SU-DHL-6 (cell line): ENCODE measurements at regions not wholly inside any gene's neighbourhood (a gene's known extent, or its start where the extent isn't known, plus 50 kb on each side); places are given as distances from the start of the nearest gene placed in this dataset.

Experiments used
- H2AFZ ChIP-seq: fragments of 200-600 bp; sonication (generic); 2 replicates; pipeline ENCODE4 v1.6.1; 2014; ENCODE audit warnings: low read depth, mild to moderate bottlenecking, moderate library complexity, mixed read lengths, antibody characterized with exemption, low read length; ENCODE audit not compliant: severe bottlenecking
- H3F3A ChIP-seq: fragments of 200-600 bp; shearing (Covaris generic); 2 replicates; pipeline ENCODE4 v1.6.0; 2016; ENCODE audit warnings: antibody characterized with exemption, mild to moderate bottlenecking; ENCODE audit not compliant: insufficient read depth
- H3K27ac ChIP-seq: fragments of 200-600 bp; sonication (generic); 2 replicates; pipeline ENCODE4 v1.5.1; 2016; ENCODE audit warnings: low read depth, mild to moderate bottlenecking, low read length, moderate library complexity, mixed read lengths
- H3K27me3 ChIP-seq: fragments of 200-600 bp; sonication (generic), shearing (Covaris generic); 2 replicates; pipeline ENCODE4 v1.6.0; 2014; ENCODE audit warnings: mild to moderate bottlenecking, low read length
- H3K36me3 ChIP-seq: fragments of 200-600 bp; sonication (generic); 2 replicates; pipeline ENCODE4 v1.6.1; 2014; ENCODE audit warnings: mild to moderate bottlenecking, low read length, mixed read lengths
- H3K4me2 ChIP-seq: fragments of 300-600, 200-600 bp; shearing (Covaris generic), sonication (generic); 2 replicates; pipeline ENCODE4 v1.6.0; 2014; ENCODE audit warnings: low read length, low read depth, mild to moderate bottlenecking; ENCODE audit not compliant: poor library complexity, severe bottlenecking
- H3K4me3 ChIP-seq: fragments of 200-600 bp; sonication (generic); 2 replicates; pipeline ENCODE4 v1.5.1; 2014; ENCODE audit warnings: antibody characterized with exemption, low read length, mild to moderate bottlenecking, mixed read lengths; ENCODE audit not compliant: insufficient read depth, poor library complexity, severe bottlenecking
- H3K79me2 ChIP-seq: fragments of 200-600 bp; sonication (generic); 2 replicates; pipeline ENCODE4 v1.6.1; 2014; ENCODE audit warnings: mild to moderate bottlenecking, low read length, moderate library complexity; ENCODE audit not compliant: insufficient read depth
- H3K9ac ChIP-seq: fragments of 200-600 bp; sonication (generic); 2 replicates; pipeline ENCODE4 v1.7.0; 2014; ENCODE audit warnings: mild to moderate bottlenecking, low read length
- H3K9me2 ChIP-seq: fragments of 200-600 bp; sonication (generic); replicated peaks from 2 replicates; pipeline ENCODE4 v1.6.1; 2014; ENCODE audit warnings: low read length; ENCODE audit not compliant: insufficient read depth
- H3K9me3 ChIP-seq: fragments of 200-600 bp; sonication (generic); 2 replicates; pipeline ENCODE4 v1.6.1; 2014; ENCODE audit warnings: low read length, mixed read lengths; ENCODE audit not compliant: insufficient read depth
- H4K20me1 ChIP-seq: fragments of 200-600 bp; sonication (generic); 2 replicates; pipeline ENCODE4 v1.6.1; 2014; ENCODE audit warnings: low read depth, mild to moderate bottlenecking, antibody characterized with exemption, low read length, moderate library complexity, mixed read lengths
- EZH2phosphoT487 ChIP-seq: fragments of 200-600 bp; sonication (generic), shearing (Covaris generic); conservative IDR thresholded peaks from 2 replicates; pipeline ENCODE4 v1.6.1; 2018; ENCODE audit warnings: mild to moderate bottlenecking, antibody characterized with exemption, low read length, moderate library complexity, mixed read lengths
- TF ChIP-seq, protein P1 (sequence below): fragments of 200-600 bp; sonication (generic); IDR thresholded peaks from one replicate; pipeline ENCODE4 v1.5.1; 2017; ENCODE audit warnings: antibody characterized with exemption, mild to moderate bottlenecking, low read length, moderate library complexity; ENCODE audit not compliant: insufficient read depth, poor library complexity, severe bottlenecking

DNA sequence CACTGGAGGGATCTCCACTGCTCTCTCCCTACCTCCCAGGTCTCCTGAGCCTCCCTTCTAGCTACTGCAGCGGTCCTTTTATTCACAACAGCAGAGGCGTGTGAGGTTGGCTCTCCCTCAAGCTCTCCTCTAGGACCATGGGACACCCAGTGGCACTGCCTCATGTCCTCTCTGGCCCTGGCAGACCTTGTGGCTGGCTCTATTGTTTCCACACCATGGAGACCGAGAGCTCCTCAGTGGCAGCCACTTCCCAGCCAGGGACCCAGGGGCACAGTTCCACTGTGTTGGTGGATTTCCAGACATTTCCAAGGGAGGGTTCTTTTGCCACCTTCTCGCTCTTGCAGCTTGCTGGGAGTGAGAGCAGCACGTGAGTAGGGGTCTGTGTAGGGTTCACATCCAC is 204.9 kb downstream of the AXIN2 start:
- no peaks in the 10 kb centered on the region for H4K20me1 ChIP-seq
- no peaks in the 10 kb centered on the region for H3K27me3 ChIP-seq
- H3K27ac ChIP-seq: no peak overlapping the region
- no peaks in the 10 kb centered on the region for H3K79me2 ChIP-seq
- H3F3A ChIP-seq: no peaks in the 10 kb centered on the region
- no peaks in the 10 kb centered on the region for H3K9me2 ChIP-seq
- H3K9ac ChIP-seq: no peak overlapping the region
- no peaks in the 10 kb centered on the region for H3K36me3 ChIP-seq
- no peaks in the 10 kb centered on the region for H3K9me3 ChIP-seq
- TF ChIP-seq EZH2phosphoT487: no peak
- TF ChIP-seq, protein P1, sequence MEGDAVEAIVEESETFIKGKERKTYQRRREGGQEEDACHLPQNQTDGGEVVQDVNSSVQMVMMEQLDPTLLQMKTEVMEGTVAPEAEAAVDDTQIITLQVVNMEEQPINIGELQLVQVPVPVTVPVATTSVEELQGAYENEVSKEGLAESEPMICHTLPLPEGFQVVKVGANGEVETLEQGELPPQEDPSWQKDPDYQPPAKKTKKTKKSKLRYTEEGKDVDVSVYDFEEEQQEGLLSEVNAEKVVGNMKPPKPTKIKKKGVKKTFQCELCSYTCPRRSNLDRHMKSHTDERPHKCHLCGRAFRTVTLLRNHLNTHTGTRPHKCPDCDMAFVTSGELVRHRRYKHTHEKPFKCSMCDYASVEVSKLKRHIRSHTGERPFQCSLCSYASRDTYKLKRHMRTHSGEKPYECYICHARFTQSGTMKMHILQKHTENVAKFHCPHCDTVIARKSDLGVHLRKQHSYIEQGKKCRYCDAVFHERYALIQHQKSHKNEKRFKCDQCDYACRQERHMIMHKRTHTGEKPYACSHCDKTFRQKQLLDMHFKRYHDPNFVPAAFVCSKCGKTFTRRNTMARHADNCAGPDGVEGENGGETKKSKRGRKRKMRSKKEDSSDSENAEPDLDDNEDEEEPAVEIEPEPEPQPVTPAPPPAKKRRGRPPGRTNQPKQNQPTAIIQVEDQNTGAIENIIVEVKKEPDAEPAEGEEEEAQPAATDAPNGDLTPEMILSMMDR: no peak
- no peak overlapping the region for H3K4me2 ChIP-seq
- no peak overlapping the region for H2AFZ ChIP-seq
- no peak overlapping the region for H3K4me3 ChIP-seq

DNA sequence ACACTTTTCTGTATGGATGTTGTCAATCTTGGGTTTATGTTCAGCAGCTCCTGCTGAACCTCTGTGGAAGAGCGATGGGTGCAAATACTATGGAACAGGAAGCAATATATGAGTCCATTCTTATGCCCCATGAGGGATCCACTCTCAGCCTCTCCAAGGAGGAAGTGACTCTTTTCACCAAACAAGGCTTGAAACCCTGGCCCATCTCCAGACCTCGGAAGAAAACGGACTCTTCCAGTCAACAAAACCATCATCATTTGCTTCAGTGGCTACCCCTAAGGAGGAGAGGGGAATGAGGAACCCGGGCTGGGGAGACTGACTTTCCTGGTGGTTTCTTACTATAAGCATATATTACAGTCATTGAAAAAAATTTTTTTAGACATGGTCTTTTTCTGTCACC is 206.2 kb downstream of the AXIN2 start:
- Histone ChIP-seq H2AFZ (no peak overlapping the region), H3K9me3 (no peaks in the 10 kb centered on the region), H3K9ac (no peak overlapping the region), H4K20me1 (no peaks in the 10 kb centered on the region), H3K9me2 (no peaks in the 10 kb centered on the region), H3K79me2 (no peaks in the 10 kb centered on the region), H3F3A (no peaks in the 10 kb centered on the region), H3K4me3 (no peak overlapping the region), H3K4me2 (no peak overlapping the region), H3K36me3 (no peaks in the 10 kb centered on the region), H3K27me3 (no peaks in the 10 kb centered on the region), H3K27ac (no peak overlapping the region)
- TF ChIP-seq, protein P1: no peak
- no peak for TF ChIP-seq EZH2phosphoT487

DNA sequence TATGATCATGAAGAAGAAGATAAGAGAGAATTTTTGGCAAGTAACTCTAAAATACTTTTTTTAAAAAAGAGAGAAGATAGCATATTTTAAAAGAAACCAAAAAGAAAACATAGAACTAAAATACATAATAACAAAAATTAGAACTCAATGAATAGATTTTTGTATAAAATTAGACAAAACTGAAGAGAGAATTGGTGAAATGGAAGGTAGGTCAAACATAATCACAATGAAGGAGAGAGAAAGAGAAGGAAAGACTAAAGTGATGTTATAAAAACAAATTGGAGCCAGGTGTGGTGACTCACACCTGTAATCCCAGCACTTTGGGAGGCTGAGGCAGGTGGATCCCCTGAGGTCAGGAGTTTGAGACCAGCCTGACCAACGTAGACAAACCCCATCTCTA is 211.5 kb downstream of the AXIN2 start:
- Histone ChIP-seq H3F3A (no peaks in the 10 kb centered on the region), H3K79me2 (no peaks in the 10 kb centered on the region), H3K9ac (no peak overlapping the region), H2AFZ (no peak overlapping the region), H3K4me2 (no peak overlapping the region), H3K4me3 (no peak overlapping the region), H4K20me1 (no peaks in the 10 kb centered on the region), H3K9me2 (no peaks in the 10 kb centered on the region), H3K36me3 (no peaks in the 10 kb centered on the region), H3K27me3 (no peaks in the 10 kb centered on the region), H3K9me3 (0 out of 2 replicates have a peak, but pooled peaks cover 6% of the 10 kb centered on the region), H3K27ac (no peak overlapping the region)
- no peak for TF ChIP-seq EZH2phosphoT487
- TF ChIP-seq, protein P1: no peak
